Natural killer cell (primary cell): ENCODE measurements at regions not wholly inside any gene's neighbourhood (a gene's known extent, or its start where the extent isn't known, plus 50 kb on each side); places are given as distances from the start of the nearest gene placed in this dataset.
"Not testable (repeated sequence)": the region's sequence is repeated elsewhere in the genome, so short reads cannot be mapped to it uniquely, and the experiment has no call there.

Experiments used
- ATAC-seq, 3 donors: fragments of 150-1000 bp in 2 of 3; fragments of 200-7000 bp in 1 of 3; cut with Tn5 transposase; 1 replicate in 1 of 3; 2 replicates in 2 of 3; pipeline ENCODE4 v1.10.0; 2021; ENCODE audit warnings: mild to moderate bottlenecking in 2 of 3, moderate library complexity in 2 of 3
- DNase-seq, 2 donors: peaks; one replicate each; pipeline versions ENCODE4 v3.0.0 to v3.0.0-alpha.2; 2013 to 2021; ENCODE audit warnings: mixed read lengths in 1 of 2
- H3K27ac ChIP-seq: one replicate; pipeline ENCODE4 v1.5.1; 2013; ENCODE audit warnings: mild to moderate bottlenecking, low read length
- H3K27me3 ChIP-seq: one replicate; pipeline ENCODE4 v1.6.1; 2013; ENCODE audit warnings: low read length; ENCODE audit not compliant: control insufficient read depth, insufficient read depth
- H3K36me3 ChIP-seq: one replicate; pipeline ENCODE4 v1.6.1; 2013; ENCODE audit warnings: low read length; ENCODE audit not compliant: control insufficient read depth, insufficient read depth
- H3K4me1 ChIP-seq: one replicate; pipeline ENCODE4 v1.6.1; 2013; ENCODE audit warnings: low read length; ENCODE audit not compliant: control insufficient read depth, insufficient read depth
- H3K4me3 ChIP-seq: one replicate; pipeline ENCODE4 v1.5.1; 2013; ENCODE audit warnings: low read length
- H3K9me3 ChIP-seq: one replicate; pipeline ENCODE4 v1.6.1; 2013; ENCODE audit warnings: low read length; ENCODE audit not compliant: control insufficient read depth, insufficient read depth
- H3K27ac Mint-ChIP-seq, 2 donors: one replicate each; pipeline ENCODE4 v1.8.0; 2022; ENCODE audit warnings: mild to moderate bottlenecking in 2 of 2, mixed read lengths in 2 of 2, moderate library complexity in 1 of 2
- H3K27me3 Mint-ChIP-seq, 2 donors: one replicate each; pipeline ENCODE4 v1.8.0; 2022; ENCODE audit warnings: low read depth in 2 of 2, mixed read lengths in 2 of 2
- H3K36me3 Mint-ChIP-seq: one replicate; pipeline ENCODE4 v1.8.0; 2022; ENCODE audit warnings: mixed read lengths
- H3K4me1 Mint-ChIP-seq, 2 donors: one replicate each; pipeline ENCODE4 v1.8.0; 2022; ENCODE audit warnings: mixed read lengths in 2 of 2
- H3K4me3 Mint-ChIP-seq: one replicate; pipeline ENCODE4 v1.8.0; 2022; ENCODE audit warnings: mild to moderate bottlenecking, moderate library complexity, mixed read lengths
- H3K9me3 Mint-ChIP-seq, 2 donors: one replicate each; pipeline ENCODE4 v1.8.0; 2022; ENCODE audit warnings: mixed read lengths in 2 of 2
- WGBS: methylation state at CpG from one replicate; pipeline ENCODE4 v1.1.7; 2013; ENCODE audit warnings: missing lambda C conversion rate; ENCODE audit not compliant: insufficient coverage; 5-methylcytosine and 5-hydroxymethylcytosine counted together
- intact Hi-C: fragments of 100-400 bp; cut with micrococcal nuclease; formaldehyde crosslinking; loops from one replicate; pipeline ENCODE4 v1.14.2; 2022

- H3K36me3 ChIP-seq, ATAC-seq, H3K36me3 Mint-ChIP-seq, H3K27ac Mint-ChIP-seq, H3K27me3 Mint-ChIP-seq, H3K9me3 ChIP-seq, intact Hi-C loops, H3K4me3 Mint-ChIP-seq, H3K27ac ChIP-seq, H3K4me1 Mint-ChIP-seq, DNase-seq, H3K9me3 Mint-ChIP-seq, H3K4me3 ChIP-seq, H3K27me3 ChIP-seq, H3K4me1 ChIP-seq: not testable (repeated sequence)
- WGBS: no CpG with 5 or more reads among the region's 5 CpGs
Measured at GRCh38 chr1:149254894-149255847, 151.8 kb upstream of the NBPF9 start.

- H3K4me3 Mint-ChIP-seq, intact Hi-C loops, H3K9me3 ChIP-seq, DNase-seq, H3K27me3 ChIP-seq, H3K9me3 Mint-ChIP-seq, H3K4me1 Mint-ChIP-seq, H3K27ac ChIP-seq, H3K27ac Mint-ChIP-seq, ATAC-seq, H3K36me3 Mint-ChIP-seq, H3K27me3 Mint-ChIP-seq, H3K4me1 ChIP-seq, H3K36me3 ChIP-seq, H3K4me3 ChIP-seq: not testable (repeated sequence)
- no CpG with 5 or more reads among the region's 1 CpG for WGBS
Measured at GRCh38 chr1:149260284-149260683, 156.9 kb upstream of the NBPF9 start.

- H3K27me3 ChIP-seq, H3K36me3 ChIP-seq, H3K36me3 Mint-ChIP-seq, intact Hi-C loops, H3K27ac Mint-ChIP-seq, H3K4me1 Mint-ChIP-seq, ATAC-seq, H3K4me3 ChIP-seq, H3K9me3 Mint-ChIP-seq, H3K9me3 ChIP-seq, H3K27me3 Mint-ChIP-seq, H3K4me3 Mint-ChIP-seq, H3K27ac ChIP-seq, H3K4me1 ChIP-seq, DNase-seq: not testable (repeated sequence)
- no CpG with 5 or more reads among the region's 5 CpGs for WGBS
Measured at GRCh38 chr1:149260736-149261340, 157.5 kb upstream of the NBPF9 start.

- WGBS: no CpG with 5 or more reads among the region's 3 CpGs
- H3K4me1 Mint-ChIP-seq, H3K9me3 Mint-ChIP-seq, H3K4me3 ChIP-seq, DNase-seq, H3K4me1 ChIP-seq, H3K9me3 ChIP-seq, H3K27ac ChIP-seq, intact Hi-C loops, H3K27me3 Mint-ChIP-seq, H3K36me3 Mint-ChIP-seq, H3K27me3 ChIP-seq, H3K27ac Mint-ChIP-seq, H3K4me3 Mint-ChIP-seq, ATAC-seq, H3K36me3 ChIP-seq: not testable (repeated sequence)
Measured at GRCh38 chr1:149267287-149267686, 163.9 kb upstream of the NBPF9 start.

- H3K9me3 Mint-ChIP-seq, H3K27ac Mint-ChIP-seq, H3K36me3 ChIP-seq, H3K4me1 Mint-ChIP-seq, H3K9me3 ChIP-seq, H3K4me1 ChIP-seq, H3K27me3 ChIP-seq, H3K27me3 Mint-ChIP-seq, H3K27ac ChIP-seq, H3K4me3 Mint-ChIP-seq, H3K36me3 Mint-ChIP-seq, ATAC-seq, intact Hi-C loops, DNase-seq, H3K4me3 ChIP-seq: not testable (repeated sequence)
- WGBS: no CpG with 5 or more reads among the region's 6 CpGs
Measured at GRCh38 chr1:149269001-149269702, 165.8 kb upstream of the NBPF9 start.

GRCh38 chr1:149269833-149270232, 166.5 kb upstream of the NBPF9 start:
- H3K4me1 ChIP-seq, DNase-seq, H3K4me3 Mint-ChIP-seq, H3K36me3 Mint-ChIP-seq, H3K27me3 Mint-ChIP-seq, ATAC-seq, H3K9me3 ChIP-seq, intact Hi-C loops, H3K27ac ChIP-seq, H3K27me3 ChIP-seq, H3K4me1 Mint-ChIP-seq, H3K4me3 ChIP-seq, H3K9me3 Mint-ChIP-seq, H3K36me3 ChIP-seq, H3K27ac Mint-ChIP-seq: not testable (repeated sequence)
- no CpG with 5 or more reads among the region's 2 CpGs for WGBS

- H3K27me3 Mint-ChIP-seq, H3K9me3 ChIP-seq, DNase-seq, intact Hi-C loops, H3K27ac ChIP-seq, H3K4me1 ChIP-seq, H3K27me3 ChIP-seq, H3K4me3 Mint-ChIP-seq, H3K36me3 Mint-ChIP-seq, H3K4me3 ChIP-seq, ATAC-seq, H3K9me3 Mint-ChIP-seq, H3K4me1 Mint-ChIP-seq, H3K36me3 ChIP-seq, H3K27ac Mint-ChIP-seq: not testable (repeated sequence)
- no CpG with 5 or more reads among the region's 5 CpGs for WGBS
Measured at GRCh38 chr1:149274493-149274892, 171.1 kb upstream of the NBPF9 start.
